Astrocyte (in vitro differentiated cells and primary cell): ENCODE measurements at regions not wholly inside any gene's neighbourhood (a gene's known extent, or its start where the extent isn't known, plus 50 kb on each side); places are given as distances from the start of the nearest gene placed in this dataset.

Source experiments
- EZH2 ChIP-seq: IDR thresholded peaks from 2 replicates; pipeline ENCODE4 v1.6.1; 2012; ENCODE audit warnings: mild to moderate bottlenecking, low read length, inconsistent platforms; ENCODE audit not compliant: insufficient read depth
- TF ChIP-seq, protein P1 (sequence below): IDR thresholded peaks from 2 replicates; pipeline ENCODE4 v1.5.1; 2011; ENCODE audit warnings: low read depth, mild to moderate bottlenecking, inconsistent platforms, low read length, moderate library complexity; ENCODE audit not compliant: insufficient read depth

DNA sequence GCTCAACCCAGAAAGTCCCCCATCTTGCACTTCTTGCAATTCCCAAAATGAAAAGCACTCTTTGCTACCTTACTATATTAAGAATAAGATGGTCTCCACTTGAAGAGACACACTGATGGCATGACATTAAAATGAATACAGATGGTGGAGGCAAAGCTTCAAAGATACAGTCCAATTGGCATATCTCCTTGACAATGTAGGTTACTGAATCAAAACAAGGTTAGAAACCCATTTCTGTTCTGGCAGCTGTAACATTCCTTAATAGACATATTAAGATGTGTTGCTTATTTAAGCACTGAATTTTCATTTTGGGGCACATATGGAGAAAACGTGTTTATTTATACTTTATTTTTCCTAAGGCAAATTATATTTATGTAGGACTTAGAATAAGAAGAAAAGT, 1262.8 kb upstream of the CDH8 start:
- TF ChIP-seq, protein P1, sequence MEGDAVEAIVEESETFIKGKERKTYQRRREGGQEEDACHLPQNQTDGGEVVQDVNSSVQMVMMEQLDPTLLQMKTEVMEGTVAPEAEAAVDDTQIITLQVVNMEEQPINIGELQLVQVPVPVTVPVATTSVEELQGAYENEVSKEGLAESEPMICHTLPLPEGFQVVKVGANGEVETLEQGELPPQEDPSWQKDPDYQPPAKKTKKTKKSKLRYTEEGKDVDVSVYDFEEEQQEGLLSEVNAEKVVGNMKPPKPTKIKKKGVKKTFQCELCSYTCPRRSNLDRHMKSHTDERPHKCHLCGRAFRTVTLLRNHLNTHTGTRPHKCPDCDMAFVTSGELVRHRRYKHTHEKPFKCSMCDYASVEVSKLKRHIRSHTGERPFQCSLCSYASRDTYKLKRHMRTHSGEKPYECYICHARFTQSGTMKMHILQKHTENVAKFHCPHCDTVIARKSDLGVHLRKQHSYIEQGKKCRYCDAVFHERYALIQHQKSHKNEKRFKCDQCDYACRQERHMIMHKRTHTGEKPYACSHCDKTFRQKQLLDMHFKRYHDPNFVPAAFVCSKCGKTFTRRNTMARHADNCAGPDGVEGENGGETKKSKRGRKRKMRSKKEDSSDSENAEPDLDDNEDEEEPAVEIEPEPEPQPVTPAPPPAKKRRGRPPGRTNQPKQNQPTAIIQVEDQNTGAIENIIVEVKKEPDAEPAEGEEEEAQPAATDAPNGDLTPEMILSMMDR: no peak
- no peak for TF ChIP-seq EZH2
